NCI-H2081 (cell line): ENCODE measurements at regions not wholly inside any gene's neighbourhood (a gene's known extent, or its start where the extent isn't known, plus 50 kb on each side); places are given as distances from the start of the nearest gene placed in this dataset.

ENCODE experiments used
- DNase-seq, 2 experiments: peaks; one replicate each; lab custom pipeline; 2025; lab: John Stamatoyannopoulos, UW

DNA sequence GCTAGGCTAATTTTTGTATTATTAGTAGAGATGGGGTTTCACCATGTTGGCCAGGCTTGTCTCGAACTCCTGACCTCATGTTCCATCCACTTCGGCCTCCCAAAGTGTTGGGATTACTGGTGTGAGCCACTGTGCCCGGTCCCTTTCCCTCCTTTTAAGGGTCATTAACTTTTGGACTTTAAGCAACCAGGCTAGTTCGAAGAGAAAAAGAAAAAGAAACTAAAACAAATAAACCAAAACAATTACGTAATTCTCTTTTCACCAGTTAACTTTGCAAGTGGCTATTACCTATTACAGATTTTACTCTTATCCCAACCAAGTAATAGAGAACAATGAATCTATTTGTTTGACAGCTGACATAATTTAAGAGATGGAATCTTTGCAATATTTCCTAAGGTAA, 72.8 kb upstream of the SEMA3C start:
- DNase-seq, result no peak

DNA sequence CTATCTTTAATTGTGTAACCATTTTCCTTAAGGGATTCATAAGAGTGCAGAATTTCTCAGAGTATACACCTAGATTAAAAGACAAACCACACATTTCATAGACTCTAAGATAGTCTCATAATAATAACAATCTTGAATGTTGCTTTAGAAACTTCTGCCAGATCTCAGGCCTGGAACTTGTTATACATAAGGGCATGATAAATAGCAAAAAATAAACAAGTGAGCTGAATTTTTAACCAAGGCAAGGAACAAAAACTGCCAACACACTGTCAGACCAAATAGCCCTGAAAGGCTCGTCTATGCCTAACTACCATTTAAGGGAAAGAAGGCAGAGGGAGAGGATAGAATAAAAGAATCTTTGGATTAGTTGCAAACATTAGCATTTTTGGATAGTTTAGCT, 65.8 kb upstream of the SEMA3C start:
- no peak for DNase-seq

DNA sequence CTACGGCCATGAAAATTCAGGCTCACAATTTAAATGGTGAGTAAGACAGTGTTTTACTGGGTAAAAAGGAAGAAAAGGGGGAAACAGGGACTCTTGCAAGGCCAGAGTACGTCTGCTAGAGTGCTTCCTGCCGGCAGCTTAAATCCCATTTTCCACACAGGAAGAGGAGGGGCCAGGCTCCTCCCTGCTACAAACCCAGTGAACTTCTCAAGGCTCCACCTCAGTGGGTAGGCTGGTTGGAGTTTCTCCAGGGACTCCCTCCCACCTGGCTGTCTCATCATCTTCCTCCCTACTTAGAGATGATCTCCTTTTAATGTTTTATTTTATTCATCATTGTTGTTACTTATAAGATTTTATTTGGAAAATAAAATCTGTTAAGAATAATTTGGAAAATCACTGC, 62.6 kb upstream of the SEMA3C start:
- no peak for DNase-seq

DNA sequence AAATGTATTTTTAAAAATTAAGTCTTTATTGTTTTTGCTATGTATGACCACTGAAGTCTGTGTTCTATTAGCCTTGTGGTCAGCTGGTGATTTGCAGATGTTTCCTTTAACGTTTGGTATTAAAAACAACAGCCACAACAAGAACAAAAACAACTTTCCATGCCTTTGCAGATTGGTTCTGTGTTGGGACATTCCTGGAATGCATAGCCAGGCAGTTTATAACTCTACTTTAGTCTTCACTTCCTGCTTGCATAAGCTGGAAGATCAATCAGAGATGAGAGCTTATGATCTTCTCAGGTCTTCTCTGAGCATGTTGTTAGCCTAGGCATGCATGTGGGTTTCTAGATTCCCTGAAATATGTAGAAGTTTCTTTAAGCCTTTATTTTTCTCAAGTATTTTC, 58.9 kb upstream of the SEMA3C start:
- no peak for DNase-seq

DNA sequence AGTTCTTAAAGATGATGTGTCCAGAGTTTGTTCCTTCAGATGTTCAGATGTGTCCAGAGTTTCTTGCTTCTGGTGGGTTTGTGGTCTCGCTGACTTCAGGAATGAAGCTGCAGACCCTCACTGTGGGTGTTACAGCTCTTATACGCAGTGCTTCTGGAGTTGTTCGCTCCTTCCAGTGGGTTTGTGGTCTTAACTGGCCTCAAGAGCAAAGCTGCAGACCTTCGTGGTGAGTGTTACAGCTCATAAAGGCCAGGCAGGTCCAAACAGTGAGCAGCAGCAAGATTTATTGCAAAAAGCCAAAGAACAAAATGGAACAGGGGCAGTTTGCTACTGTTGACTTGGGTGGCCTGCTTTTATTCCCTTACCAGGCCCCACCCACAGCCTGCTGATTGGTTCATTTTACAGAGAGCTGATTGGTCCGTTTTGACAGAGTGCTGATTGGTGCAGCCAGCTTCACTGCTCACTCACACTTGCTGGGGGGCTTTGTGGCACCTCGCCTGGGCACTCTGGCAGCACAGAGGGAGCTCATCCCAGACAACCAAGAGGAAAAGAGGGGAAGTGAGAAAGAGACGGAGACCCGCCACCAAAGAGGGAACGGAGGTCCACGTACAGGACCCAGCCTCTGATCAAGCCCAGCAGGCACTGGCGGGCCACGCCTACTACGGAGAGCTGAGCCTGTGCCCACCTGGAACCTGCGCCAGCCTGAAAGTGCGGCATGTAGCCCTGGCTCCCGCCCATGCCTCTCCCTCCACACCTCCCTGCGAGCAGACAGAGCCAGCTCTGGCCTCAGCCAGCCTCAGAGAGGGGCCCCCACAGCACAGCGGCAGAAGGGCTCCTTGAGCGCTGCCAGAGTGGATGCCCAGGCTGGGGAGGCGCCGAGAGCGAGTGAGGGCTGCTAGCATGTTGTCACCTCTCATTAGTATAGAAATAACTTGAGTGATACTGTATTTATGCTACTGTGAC, 55.8 kb upstream of the SEMA3C start:
- DNase-seq, result no peak

DNA sequence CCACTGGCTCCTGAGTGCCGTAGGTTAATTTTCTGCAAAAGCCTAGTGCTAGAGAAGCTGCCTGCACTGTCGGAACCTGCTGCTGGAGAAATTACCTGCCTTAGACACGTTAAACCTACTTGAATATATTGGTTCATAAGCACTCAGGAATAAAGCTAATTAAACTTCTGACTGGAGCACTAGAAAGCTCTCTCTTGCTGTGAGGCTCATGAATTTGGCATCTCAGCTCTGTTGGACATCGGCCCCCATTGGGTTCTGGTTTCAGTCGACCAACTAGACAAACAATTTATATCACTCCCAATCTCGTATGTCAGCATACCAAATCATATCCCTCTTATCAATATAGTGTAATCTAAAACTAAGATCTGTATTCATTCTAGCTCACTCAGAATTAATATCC, 52.4 kb upstream of the SEMA3C start:
- no peak for DNase-seq
